HG02642 (cell line): ENCODE measurements at regions not wholly inside any gene's neighbourhood (a gene's known extent, or its start where the extent isn't known, plus 50 kb on each side); places are given as distances from the start of the nearest gene placed in this dataset.

Experiments used
- ATAC-seq: cut with Tn5 transposase; IDR thresholded peaks from one replicate; pipeline ENCODE4 v1.9.1; 2021; ENCODE audit warnings: mild to moderate bottlenecking; ENCODE audit not compliant: unreplicated experiment, poor library complexity

DNA sequence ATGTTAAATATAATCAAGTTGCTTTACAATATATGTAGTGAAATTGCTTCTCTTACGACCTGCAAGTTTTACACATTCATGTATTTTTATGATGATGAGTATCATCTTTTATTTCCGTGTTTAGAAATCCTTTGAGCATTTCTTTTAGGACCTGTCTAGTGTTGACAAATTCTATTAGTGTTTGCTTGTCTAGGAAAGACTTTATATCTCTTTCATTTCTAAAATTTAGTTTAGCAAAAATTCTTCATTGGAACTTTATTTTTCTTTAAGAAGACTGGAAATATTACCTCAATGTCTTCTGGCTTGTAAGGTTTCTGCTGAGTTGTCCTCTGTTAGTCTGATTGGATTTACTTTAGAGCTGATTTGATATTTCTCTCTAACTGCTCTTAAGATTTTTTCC is 920.9 kb upstream of the CTNND2 start:
- no peak for ATAC-seq

DNA sequence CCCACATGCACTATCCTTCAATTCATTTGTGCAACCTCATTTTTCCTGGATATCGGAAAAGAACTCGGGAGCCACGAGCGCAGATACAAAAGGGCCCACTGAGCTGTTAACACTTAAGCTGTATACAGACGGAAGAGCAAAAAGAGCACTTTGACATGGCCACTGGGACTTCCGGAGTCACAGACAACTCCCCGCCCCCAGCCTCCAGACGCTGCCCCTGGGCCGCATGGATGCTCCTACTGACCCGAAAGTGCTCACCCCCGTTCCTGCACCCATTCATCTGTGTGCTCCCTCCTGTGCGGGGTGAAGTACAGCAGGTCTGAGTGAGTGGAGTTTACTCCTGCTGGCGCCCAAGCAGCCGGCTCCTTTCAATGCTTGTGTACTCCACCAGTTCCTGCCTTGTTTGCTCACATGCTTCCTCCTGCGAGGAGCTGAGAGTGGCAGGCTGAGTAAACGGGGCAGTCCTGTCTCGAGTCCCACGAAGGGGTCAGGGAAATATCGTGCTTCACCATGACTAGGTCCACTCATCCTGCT is 901.0 kb upstream of the CTNND2 start:
- no peak for ATAC-seq

DNA sequence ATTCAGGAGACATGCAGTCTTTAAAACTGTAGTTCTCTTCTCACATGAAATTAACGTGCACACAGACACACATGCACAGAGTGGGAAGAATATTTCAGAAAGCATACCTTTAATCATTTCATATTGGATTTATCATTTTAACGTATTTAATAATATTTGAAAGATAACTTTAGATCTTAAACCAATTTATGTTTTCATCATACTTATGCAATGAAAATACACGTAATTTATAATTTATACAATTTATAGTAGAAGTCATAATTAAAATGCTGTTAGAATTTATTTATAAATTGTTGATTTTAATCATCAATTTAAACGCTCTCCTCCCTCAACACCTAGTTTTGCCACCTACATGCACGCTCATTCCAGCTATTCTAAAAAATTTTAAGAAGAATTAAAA is 894.9 kb upstream of the CTNND2 start:
- ATAC-seq, result no peak

DNA sequence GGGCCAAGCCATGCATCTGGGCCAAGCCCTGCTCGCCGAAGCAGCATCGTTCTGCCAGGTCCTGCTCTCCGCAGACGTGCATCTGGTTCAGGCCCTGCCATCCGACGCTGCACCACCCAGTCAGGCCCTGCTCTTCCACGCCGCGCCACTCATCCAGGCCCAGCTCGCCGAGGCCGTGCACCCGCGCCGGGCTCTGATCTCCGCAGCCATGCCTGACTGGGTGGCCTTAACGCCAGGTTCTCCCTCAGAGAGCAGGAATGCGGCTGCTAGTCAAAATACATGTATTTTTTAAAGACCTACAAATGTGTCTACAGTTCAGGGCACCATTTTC is 891.1 kb upstream of the CTNND2 start:
- no peak for ATAC-seq

DNA sequence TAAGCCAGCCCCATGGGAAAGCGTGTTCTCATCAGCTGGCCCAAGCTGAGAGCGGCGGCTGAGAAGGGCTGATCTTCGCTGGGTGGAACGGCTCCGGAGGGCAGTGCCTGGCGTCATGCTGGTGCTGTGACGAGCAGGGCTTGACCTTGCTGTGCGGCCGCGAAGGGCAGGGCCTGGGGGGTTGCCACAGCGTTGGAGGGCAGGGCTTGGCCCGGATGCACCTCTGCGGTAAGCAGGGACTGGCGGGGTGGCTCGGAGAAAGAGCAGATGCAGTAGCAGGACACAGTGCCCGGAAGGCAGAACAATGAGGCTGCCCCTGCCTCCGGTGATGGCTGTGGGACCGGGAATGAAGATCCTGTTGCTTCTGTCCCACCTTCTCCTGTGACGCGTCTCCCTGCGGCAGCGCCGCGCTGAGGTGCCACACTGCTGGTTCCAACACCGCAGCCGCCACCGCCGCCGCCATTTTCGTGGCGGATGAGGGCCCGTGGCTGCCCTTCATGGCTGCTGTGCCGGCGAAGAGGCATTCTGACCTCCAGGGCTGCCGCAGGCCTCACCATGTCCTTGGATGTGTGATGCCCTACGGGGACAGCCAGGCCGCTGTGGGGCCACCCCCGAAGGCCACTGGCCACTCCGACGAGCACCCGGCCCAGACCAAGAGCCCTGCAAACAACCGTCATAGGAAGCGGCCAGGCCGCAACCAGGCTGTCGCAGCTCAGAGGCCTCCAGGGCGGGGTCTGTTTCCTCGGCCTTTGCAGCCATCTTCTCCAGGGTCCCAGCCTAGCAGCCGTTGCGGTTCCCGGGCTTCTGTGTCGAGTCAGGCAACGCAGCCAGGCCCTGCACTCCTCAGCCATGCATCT is 890.5 kb upstream of the CTNND2 start:
- ATAC-seq, result no peak

DNA sequence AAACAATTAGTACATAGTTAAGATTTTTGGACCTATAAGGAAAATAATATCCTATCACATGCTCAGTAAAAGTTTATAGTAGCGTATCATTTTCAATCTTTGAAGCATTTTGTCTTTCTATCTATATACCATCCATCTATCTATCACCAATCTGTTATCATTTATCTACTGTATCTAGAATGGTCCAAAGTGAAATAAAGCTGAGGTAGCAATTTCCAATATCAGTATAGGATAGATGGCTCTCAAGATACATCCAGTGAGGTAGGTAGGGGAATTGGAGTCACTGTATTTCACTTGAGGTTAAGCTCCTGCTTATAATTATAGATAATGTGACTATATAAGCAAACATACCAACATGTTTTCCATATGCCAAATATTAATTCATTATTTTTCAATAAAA is 889.1 kb upstream of the CTNND2 start:
- ATAC-seq, result no peak

DNA sequence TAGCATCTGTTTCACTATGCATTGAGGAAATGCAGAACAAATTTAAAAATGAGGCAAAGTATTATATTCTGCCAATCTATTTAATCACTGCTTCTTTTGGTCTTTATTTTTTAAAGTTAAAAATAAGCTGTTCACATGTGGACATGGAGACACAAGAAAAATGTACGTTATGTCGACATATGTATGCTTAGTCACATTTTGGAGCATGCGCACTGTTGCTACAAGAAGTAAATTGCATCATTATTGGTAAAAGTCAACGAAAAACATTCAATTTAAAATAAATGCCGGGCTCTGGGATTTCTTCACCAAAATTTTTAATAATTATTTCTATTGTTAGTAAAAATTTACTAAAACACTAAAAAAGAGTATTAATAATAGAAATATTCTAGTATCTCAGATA is 876.3 kb upstream of the CTNND2 start:
- ATAC-seq, result no peak

DNA sequence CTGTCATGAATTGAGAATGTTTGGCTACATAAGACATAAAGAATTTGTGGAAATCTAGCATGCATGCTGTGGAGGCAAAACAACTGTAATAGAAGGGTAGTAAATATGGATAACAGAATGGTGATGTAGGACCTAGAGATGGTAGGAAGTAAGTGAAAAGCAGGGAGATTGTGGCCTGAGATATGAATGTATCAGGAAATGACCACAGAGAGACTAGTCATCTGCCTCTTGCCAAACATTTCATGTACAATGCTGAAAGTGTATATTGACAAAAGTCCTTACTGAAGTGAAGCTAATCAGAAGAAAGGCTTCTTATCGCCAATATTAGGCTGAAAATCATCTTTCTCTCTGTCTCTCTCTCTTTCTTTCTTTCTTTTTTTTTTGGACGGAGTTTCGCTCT is 873.1 kb upstream of the CTNND2 start:
- ATAC-seq, result no peak

DNA sequence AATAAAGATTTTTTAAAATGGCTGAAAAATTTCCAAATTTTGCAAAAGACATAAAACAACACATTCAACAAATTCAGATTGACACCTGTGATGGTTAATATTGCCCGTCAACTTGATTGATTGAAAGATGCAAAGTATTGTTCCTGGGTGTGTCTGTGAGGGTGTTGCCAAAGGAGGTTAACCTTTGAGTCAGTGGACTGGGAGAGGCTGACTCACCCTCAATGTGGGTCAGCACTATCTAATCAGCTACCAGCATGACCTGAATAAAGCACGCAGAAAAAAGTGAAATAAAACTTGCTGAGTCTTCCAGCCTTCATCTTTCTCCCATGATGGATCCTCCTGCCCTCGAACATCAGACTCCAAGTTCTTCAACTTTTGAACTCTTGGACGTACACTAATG is 868.0 kb upstream of the CTNND2 start:
- no peak for ATAC-seq

DNA sequence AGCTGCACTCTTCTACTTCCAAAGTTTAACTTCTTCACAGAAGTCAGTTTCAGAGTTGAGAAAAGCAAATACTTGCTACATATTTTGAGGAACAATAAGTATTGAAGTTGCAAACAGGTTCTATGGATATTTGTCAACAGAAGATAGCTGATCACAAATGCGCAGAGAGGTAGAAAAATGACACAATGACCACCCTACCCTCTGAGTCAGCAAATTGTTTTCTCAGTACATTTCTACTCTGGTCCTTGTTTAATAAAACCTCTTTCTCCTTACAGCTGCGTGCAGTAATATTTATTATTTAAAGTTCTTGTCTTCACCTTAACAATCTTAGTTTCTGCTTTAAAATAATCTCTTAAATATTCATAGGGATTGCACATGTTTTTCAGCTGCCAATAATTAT is 855.1 kb upstream of the CTNND2 start:
- ATAC-seq, result no peak

DNA sequence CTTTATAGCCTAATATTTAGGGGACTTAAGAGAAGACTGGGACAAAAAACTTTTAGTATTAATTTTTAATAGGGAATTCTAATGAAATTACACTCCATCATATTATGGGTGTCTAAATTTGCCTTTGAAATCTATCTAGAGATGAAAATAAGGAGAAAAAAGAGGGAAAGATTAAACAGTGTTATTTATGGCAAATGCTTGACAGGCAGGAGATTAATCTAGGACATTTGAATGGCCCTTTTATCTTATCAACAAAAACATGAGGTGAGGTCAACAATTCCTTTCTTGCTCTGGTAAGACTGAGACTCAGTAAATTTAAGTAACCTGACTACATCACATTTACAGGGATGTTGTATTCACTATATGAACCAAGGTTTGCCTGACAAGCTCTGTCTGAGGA is 852.8 kb upstream of the CTNND2 start:
- no peak for ATAC-seq

DNA sequence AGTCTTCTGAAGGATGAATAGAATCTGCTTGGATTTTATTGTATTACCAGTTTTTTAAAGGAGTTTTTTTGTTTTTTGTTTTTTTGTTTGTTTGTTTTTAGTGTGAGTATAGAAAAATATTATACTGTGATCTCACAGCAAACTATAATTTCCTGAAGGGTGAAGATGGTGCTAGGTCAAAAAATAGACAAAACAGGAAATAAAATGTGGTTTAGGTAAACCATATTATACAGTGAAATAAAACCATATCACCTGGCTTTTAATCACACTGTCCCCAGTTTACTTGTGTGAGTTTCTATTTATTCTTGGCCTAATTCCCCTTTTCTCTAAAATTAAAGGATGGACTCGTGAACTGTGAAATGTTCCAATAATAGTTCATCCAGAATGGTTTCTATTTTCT is 841.3 kb upstream of the CTNND2 start:
- no peak for ATAC-seq

DNA sequence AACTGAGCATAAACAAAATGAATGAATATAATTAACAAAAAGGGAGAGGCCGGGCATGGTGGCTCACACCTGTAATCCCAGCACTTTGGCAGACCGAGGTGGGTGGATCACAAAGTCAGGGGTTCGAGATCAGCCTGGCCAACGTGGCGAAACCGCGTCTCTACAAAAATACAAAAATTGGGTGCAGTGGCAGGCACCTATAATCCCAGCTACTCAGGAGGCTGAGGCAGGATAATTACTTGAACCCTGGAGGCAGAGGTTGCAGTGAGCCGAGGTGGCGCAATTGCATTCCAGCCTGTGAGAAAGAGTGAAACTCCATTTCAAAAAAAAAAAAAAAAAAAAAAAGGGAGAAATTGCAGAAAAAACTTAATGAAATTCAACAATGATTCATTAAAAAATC is 839.3 kb upstream of the CTNND2 start:
- ATAC-seq, result no peak

DNA sequence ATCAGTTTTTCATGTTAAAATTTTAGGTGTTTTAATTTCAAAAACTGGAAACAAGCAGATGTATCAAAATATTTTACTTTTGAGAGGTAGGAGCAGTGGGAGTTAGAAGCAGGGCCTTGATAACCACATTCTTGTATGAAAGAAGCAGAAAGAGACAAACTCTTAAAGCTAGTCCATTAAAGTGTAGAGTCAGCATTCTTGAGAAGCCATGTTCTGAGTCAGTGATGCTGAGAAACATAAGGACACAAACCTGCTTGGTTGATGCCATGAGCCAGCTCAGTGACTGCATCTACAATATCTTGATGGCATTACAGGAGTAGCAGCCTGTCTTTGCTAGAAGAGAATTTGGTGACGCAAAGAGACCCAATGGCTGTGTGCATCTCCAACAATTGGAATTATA is 826.1 kb upstream of the CTNND2 start:
- no peak for ATAC-seq

DNA sequence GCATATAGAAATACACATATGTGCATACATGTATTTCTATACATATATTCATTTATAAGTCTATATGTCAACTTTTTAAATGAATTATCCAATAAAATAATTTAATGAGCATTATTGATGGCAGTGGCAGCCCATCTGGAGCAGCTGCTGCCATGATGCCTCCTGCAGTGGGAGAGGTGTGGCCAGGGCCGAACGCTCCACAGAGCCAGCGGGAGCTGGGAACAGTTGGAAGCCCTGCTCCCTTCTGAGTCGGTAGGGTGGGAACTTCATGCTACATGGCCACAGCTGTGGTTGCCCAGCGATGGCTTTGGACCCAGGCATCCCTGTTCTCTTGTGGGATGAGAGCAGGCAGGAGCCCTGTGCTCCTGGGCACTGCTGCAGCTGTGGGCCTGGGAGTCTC is 812.4 kb upstream of the CTNND2 start:
- no peak for ATAC-seq

DNA sequence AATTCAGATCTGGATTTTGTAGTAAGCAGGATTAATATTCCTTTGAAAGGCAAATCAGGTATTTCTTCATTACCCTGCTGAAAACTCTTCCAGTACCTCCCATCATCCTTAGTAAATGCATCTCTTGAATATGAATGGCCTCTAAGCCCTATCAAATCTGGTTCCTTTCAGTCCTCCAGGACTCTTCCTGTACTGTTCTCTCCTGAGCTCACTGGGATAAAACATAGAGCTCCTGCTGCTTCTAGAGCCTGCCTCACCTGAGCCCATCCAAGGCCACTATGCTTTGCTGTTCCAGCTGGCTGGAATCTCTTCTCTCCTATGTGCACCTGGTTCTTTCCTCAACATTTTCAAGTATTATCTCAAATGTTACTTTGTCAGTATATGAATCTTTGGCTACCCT is 803.3 kb upstream of the CTNND2 start:
- no peak for ATAC-seq

DNA sequence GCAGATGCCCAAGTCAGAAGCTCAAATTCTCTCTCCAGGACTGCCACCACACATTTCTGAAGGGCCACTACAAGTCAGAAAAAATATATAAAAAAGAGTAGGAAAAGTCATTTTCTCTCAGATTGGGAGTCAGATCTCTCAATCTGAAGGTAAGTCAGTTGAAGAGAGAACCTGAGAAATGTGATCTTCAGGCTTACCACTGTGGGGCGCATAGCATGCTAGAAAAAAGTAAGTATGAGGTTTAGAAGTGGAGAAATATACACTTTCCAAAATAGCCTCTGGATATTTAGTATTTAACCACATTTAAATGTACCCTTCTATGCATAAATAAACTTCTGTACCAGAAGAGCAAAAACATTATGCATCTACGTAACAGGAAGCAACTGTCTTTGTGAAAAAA is 800.7 kb upstream of the CTNND2 start:
- ATAC-seq, result no peak

DNA sequence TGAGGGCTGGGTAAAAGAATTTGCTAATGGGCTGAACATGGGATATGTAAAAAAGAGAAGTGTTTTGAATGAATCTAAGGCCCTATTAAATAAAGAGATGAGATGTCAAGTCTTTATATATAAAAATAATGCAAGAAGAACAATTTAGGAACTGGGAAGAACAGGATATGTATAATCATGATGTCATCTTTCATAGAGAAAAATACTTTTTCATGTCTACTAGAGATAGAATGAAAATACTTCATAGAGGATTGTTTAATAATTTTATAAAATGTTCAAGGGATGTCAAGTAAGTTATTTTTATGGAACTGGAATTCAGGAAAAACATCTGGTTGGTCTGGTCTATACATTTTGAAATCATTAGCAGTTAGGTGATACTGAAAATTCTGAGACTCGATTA is 799.0 kb upstream of the CTNND2 start:
- ATAC-seq, result no peak

DNA sequence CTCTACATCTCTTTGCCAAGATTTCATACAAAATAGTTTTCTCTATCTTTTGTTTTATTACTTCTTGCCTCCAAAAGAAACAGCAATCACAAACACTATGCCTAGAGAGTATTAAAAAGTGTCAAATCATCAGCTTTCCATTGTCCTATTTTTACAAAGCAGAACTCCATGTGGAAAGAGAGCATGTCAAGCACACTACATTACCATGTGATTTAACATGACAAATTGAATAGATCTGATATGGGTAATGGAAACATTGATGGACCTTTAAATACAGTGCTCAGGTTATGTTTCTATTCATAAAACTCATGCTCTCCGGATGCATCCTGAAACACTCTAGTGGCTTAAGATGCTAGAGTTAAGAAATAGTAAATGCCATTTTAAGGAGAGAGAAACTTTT is 791.4 kb upstream of the CTNND2 start:
- no peak for ATAC-seq

DNA sequence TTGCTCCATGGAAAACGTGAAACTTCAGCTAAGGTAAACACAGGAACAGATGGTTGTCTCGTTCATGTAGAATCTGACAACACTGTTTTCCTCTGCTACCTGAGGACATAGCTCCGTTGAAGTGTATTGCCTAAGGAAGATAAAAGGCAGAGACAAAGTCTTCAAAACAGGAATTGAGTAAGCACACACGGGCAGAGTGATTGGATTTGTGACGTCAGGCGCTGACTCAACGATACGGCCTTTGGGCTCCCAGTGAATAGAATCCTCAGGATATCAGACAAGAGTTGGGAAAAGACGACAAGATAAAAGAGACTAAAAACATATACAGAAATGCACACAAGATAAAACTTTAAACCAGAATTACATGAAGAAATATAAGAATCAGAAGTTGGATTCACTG is 787.1 kb upstream of the CTNND2 start:
- ATAC-seq, result no peak

DNA sequence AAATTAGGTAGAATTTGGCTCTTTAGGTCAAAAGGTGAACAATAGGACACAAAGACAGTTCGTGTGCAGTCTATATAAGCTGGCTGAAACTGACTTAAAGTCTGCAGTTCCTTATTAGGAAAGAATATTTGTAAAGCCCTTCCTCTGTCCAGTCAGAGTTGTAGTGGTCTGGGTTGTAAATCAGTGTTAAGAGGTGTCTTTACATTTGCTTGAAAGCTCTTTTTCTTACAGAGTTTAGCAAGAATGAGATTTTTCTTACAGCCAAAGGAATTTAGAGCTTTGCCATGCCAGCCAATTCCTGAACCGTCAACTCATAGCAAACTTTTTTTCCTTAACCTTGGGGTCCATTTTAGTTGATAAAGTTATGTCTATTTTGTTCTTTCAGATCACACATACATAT is 786.1 kb upstream of the CTNND2 start:
- ATAC-seq, result no peak

DNA sequence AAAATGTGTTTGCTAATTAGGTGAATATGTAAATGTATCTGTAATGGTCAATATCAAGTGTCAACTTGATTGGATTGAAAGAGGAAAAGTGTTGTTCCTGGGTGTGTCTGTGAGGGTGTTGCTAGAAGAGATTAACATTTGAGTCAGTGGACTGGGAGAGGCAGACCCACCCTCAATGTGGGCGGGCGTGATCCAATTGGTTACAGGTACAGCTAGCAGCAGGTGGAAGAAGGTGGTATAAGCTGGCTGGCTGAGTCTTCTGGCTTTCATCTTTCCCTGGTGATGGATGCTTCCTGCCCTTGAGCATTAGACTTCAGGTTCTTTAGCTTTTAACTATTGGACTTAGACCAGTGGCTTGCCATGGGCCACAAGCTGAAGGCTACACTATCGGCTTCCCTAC is 779.0 kb upstream of the CTNND2 start:
- no peak for ATAC-seq

DNA sequence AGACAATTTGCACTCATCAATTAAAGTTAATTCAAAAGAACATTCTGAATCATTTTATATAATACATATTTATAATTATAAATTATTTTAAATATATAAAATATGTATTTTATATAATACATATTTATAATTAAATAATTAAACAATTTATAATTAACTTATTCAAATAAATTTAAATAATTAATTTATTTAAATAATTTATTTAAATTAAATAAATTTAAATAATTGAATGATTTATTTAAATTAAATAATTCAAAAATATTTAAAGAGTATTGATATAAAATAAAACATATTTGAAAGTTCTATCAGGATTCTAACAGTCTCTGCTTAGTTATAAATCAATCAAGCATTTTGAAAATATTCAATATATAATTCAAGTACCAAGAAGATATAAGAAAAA is 775.5 kb upstream of the CTNND2 start:
- no peak for ATAC-seq
